ENCODE measurements at regions not wholly inside any gene's neighbourhood (a gene's known extent, or its start where the extent isn't known, plus 50 kb on each side); places are given as distances from the start of the nearest gene placed in this dataset.

DNA sequence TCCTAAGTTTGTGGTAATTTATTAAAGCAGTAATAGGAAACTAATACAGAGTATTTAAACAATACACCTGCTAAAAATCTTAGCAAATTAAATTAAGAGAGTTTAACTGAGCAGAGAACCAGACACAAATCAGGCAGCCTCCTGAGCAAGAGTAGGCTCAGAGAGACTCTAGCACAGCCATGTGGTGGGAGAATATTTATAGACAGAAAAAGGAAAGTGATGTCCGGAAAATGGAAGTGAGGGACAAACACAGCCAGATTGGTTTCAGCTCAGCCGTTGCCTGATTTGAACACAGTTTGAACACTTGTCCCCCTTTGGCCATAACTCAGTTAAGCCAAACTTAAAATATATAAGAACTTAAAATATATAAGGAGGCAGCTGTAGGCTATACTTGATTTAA, 192.6 kb upstream of the PSMD7 start:
- no peak overlapping the region for H3K4me3 ChIP-seq (ENCODE audit: low read length)
- H2AFZ ChIP-seq (ENCODE audit: low read length): no peak overlapping the region
- H3K79me2 ChIP-seq (ENCODE audit: low read length): no peaks in the 10 kb centered on the region
- H3K9me3 ChIP-seq (ENCODE audit: low read length): no peaks in the 10 kb centered on the region
- DNase-seq (no peak), ATAC-seq (no peak)
- intact Hi-C loops (cut with micrococcal nuclease): no loop called here
- ChIA-PET POLR2A (ENCODE audit: unreplicated experiment) (no interaction called here), CTCF (no interaction called here)
- H3K4me2 ChIP-seq (ENCODE audit: low read length): no peak overlapping the region
- no peaks in the 10 kb centered on the region for H3K36me3 ChIP-seq (ENCODE audit: low read depth, low read length)
- H3K9me2 ChIP-seq (replicated peaks; ENCODE audit: low read length): no peaks in the 10 kb centered on the region
- no peaks in the 10 kb centered on the region for H3F3A ChIP-seq (ENCODE audit: low read length, unreplicated experiment)
- H3K27me3 ChIP-seq (ENCODE audit: low read length): peaks cover 10% of the 10 kb centered on the region
- H4K20me1 ChIP-seq (ENCODE audit: low read length): no peaks in the 10 kb centered on the region
- TF ChIP-seq, protein P1, sequence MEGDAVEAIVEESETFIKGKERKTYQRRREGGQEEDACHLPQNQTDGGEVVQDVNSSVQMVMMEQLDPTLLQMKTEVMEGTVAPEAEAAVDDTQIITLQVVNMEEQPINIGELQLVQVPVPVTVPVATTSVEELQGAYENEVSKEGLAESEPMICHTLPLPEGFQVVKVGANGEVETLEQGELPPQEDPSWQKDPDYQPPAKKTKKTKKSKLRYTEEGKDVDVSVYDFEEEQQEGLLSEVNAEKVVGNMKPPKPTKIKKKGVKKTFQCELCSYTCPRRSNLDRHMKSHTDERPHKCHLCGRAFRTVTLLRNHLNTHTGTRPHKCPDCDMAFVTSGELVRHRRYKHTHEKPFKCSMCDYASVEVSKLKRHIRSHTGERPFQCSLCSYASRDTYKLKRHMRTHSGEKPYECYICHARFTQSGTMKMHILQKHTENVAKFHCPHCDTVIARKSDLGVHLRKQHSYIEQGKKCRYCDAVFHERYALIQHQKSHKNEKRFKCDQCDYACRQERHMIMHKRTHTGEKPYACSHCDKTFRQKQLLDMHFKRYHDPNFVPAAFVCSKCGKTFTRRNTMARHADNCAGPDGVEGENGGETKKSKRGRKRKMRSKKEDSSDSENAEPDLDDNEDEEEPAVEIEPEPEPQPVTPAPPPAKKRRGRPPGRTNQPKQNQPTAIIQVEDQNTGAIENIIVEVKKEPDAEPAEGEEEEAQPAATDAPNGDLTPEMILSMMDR (conservative IDR thresholded peaks at IDR 0.05; ENCODE audit: low read depth, low read length): no peak
- TF ChIP-seq EZH2phosphoT487 (IDR thresholded peaks at IDR 0.05; ENCODE audit: borderline replicate concordance, low read length) (no peak), EZH2 (IDR thresholded peaks at IDR 0.05; ENCODE audit: low read length, unreplicated experiment) (no peak)
- no TSS peak for BruUV-seq (replicated peaks)
- H3K27ac ChIP-seq (ENCODE audit: low read length): no peak overlapping the region
- no peak overlapping the region for H3K9ac ChIP-seq (ENCODE audit: low read length)
- no peaks in the 10 kb centered on the region for H3K4me1 ChIP-seq (ENCODE audit: insufficient read depth, low read length)

- BruUV-seq (replicated peaks): no TSS peak
- CTCF ChIA-PET: no interaction called here
Observed at GRCh38 chr16:74101379-74102137, 195.1 kb upstream of the PSMD7 start.

More at GRCh38 chr16:74101379-74102137, 195.1 kb upstream of the PSMD7 start:
- TF ChIP-seq, protein P1 (conservative IDR thresholded peaks at IDR 0.05; ENCODE audit: low read depth, low read length): no peak
- TF ChIP-seq EZH2phosphoT487 (IDR thresholded peaks at IDR 0.05; ENCODE audit: borderline replicate concordance, low read length): no peak
- TF ChIP-seq EZH2 (IDR thresholded peaks at IDR 0.05; ENCODE audit: low read length, unreplicated experiment): no peak
- Histone ChIP-seq H3K27me3 (ENCODE audit: low read length) (peaks cover 17% of the 10 kb centered on the region), H3K36me3 (ENCODE audit: low read depth, low read length) (no peaks in the 10 kb centered on the region), H3K79me2 (ENCODE audit: low read length) (no peaks in the 10 kb centered on the region), H3K4me3 (ENCODE audit: low read length) (no peak overlapping the region), H3F3A (ENCODE audit: low read length, unreplicated experiment) (no peaks in the 10 kb centered on the region), H4K20me1 (ENCODE audit: low read length) (no peaks in the 10 kb centered on the region), H3K9ac (ENCODE audit: low read length) (no peak overlapping the region), H3K9me3 (ENCODE audit: low read length) (no peaks in the 10 kb centered on the region), H3K4me2 (ENCODE audit: low read length) (no peak overlapping the region), H3K4me1 (ENCODE audit: insufficient read depth, low read length) (no peaks in the 10 kb centered on the region), H3K9me2 (replicated peaks; ENCODE audit: low read length) (no peaks in the 10 kb centered on the region), H2AFZ (ENCODE audit: low read length) (no peak overlapping the region), H3K27ac (ENCODE audit: low read length) (no peak overlapping the region)
- DNase-seq: no peak
- POLR2A ChIA-PET (ENCODE audit: unreplicated experiment): no interaction called here
- no peak for ATAC-seq
- intact Hi-C loops (cut with micrococcal nuclease): no loop called here

Measured in PC-3 (cell line).